Naive B cell (primary cell): ENCODE measurements at regions not wholly inside any gene's neighbourhood (a gene's known extent, or its start where the extent isn't known, plus 50 kb on each side); places are given as distances from the start of the nearest gene placed in this dataset.

Source experiments
- ATAC-seq, 2 donors: fragments of 150-1000 bp; cut with Tn5 transposase; 2 replicates each; pipeline ENCODE4 v1.10.0; 2021; ENCODE audit warnings: low read depth in 2 of 2, mild to moderate bottlenecking in 2 of 2, moderate library complexity in 2 of 2
- DNase-seq: peaks from one replicate; pipeline ENCODE4 v3.0.0; 2022
- H3K27ac Mint-ChIP-seq, 6 donors: one replicate each; pipeline ENCODE4 v1.8.0; 2020 to 2022; ENCODE audit warnings: mild to moderate bottlenecking in 6 of 6, mixed read lengths in 6 of 6, moderate library complexity in 5 of 6, inconsistent platforms in 2 of 6
- H3K27me3 Mint-ChIP-seq, 3 donors: one replicate each; pipeline ENCODE4 v1.8.0; 2021 to 2022; ENCODE audit warnings: mixed read lengths in 3 of 3, mild to moderate bottlenecking in 1 of 3
- H3K36me3 Mint-ChIP-seq, 2 donors: one replicate each; pipeline ENCODE4 v1.8.0; 2020 to 2022; ENCODE audit warnings: mixed read lengths in 2 of 2, inconsistent platforms in 1 of 2, mild to moderate bottlenecking in 1 of 2
- H3K4me1 Mint-ChIP-seq, 3 donors: one replicate each; pipeline ENCODE4 v1.8.0; 2020 to 2022; ENCODE audit warnings: mixed read lengths in 3 of 3, inconsistent platforms in 1 of 3, mild to moderate bottlenecking in 1 of 3, moderate library complexity in 1 of 3
- H3K4me3 Mint-ChIP-seq, 8 donors: one replicate each; pipeline ENCODE4 v1.8.0; 2020 to 2022; ENCODE audit warnings: mild to moderate bottlenecking in 8 of 8, mixed read lengths in 8 of 8, moderate library complexity in 8 of 8, inconsistent platforms in 2 of 8
- H3K9me3 Mint-ChIP-seq, 7 donors: one replicate each; pipeline ENCODE4 v1.8.0; 2020 to 2022; ENCODE audit warnings: mixed read lengths in 7 of 7, mild to moderate bottlenecking in 5 of 7, inconsistent platforms in 2 of 7, moderate library complexity in 1 of 7

DNA sequence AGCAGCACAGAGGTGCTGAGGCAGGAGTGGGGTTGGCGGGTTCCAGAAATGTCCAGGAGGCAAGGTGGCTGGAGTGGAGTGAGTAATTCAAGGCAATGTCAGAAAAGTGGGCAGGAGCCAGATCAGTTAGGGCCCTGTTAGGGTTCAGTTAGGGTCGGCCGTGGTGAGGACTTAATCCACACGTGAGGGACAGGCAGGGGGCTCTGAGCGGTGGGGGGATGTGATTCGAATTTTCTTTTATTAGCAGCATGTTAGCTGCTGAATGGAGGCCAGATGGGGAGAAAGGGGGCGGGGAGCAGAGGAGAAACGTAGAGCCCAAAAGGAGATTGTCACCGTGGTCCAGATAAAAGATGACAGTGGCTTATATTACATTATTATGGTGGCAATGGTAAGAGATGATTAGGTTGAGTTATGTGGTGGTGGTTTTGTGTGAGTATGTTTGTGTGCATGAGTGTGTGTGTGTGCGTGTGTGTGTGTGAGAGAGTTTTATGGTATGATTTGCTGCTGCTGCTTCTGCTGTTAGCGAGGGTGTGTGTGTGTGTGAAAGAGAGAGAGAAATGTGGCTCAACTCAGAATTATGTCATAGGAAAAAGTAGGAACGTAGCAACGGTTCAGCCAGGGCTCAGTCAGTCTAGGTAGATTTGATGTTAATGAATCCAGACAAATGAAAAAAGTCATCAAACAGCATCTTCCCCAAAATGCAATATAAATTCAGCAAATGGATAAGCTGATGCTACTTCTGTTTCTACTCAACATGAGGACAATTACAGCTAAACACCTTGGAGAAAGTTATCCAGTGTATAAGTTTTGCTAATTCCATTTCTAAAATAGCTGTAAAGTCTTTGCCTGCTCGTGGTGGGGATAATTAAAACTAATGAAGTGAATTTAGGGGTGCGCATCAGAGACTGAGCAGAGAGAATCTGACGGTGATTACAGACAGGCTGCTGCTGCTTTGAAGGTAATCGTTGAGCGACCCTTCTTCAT is 390.6 kb downstream of the HAPSTR1 start:
- Mint-ChIP-seq H3K27me3 (peaks cover 9 to 13% (median 12%) of the 10 kb centered on the region in 3 donors), H3K4me1 (no peaks in the 10 kb centered on the region), H3K9me3 (peaks cover 0 to 2% (median 0%) of the 10 kb centered on the region in 7 donors), H3K36me3 (no peaks in the 10 kb centered on the region), H3K27ac (no peak overlapping the region), H3K4me3 (no peak overlapping the region)
- DNase-seq (no peak), ATAC-seq (no peak)

- Mint-ChIP-seq H3K4me3 (no peak overlapping the region), H3K4me1 (no peaks in the 10 kb centered on the region), H3K27ac (no peak overlapping the region), H3K36me3 (no peaks in the 10 kb centered on the region), H3K9me3 (peaks cover 0 to 2% (median 0%) of the 10 kb centered on the region in 7 donors), H3K27me3 (peaks cover 9 to 12% (median 11%) of the 10 kb centered on the region in 3 donors)
- ATAC-seq (no peak), DNase-seq (no peak)
Measured at GRCh38 chr16:9484426-9484825, 393.0 kb downstream of the HAPSTR1 start.

GRCh38 chr16:9484881-9485280 is 393.4 kb downstream of the HAPSTR1 start:
- H3K36me3 Mint-ChIP-seq, result no peaks in the 10 kb centered on the region
- H3K27me3 Mint-ChIP-seq, result peaks cover 9 to 12% (median 11%) of the 10 kb centered on the region in 3 donors
- DNase-seq, result no peak
- peaks cover 0 to 2% (median 0%) of the 10 kb centered on the region in 7 donors for H3K9me3 Mint-ChIP-seq
- no peak for ATAC-seq
- H3K4me3 Mint-ChIP-seq, result no peak overlapping the region
- H3K27ac Mint-ChIP-seq, result no peak overlapping the region
- no peaks in the 10 kb centered on the region for H3K4me1 Mint-ChIP-seq

DNA sequence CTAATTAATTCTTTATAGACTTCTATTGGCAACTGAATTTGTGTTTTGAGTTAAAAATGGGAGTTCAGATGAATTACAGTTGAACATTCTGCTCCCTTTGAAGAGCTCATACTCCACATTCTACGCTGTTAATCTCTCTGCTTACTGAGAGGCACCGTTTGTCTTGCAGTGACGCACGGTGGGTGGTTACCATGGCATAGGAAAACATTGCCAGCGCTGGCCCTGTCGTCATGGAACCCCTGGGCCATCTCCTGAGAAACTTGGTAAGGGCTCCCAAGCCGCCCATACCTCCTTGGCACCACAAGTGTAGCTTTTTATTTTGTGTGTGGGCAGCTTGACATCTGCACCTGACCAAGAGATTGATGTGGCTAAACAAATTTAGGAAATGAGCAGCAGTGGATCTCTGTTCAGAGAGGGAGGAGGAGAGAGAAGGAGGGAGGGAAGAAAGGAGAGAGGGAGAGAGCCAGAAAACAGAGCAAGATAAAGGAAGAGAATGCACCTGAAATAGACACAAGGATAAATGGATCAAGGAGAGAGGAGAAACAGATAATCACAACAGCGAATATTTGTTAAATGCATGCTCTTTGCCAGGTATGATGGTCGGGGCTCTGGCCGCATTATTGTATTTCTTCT is 398.5 kb downstream of the HAPSTR1 start:
- no peak for DNase-seq
- peaks cover 5 to 19% (median 9%) of the 10 kb centered on the region in 3 donors for H3K27me3 Mint-ChIP-seq
- no peaks in the 10 kb centered on the region for H3K4me1 Mint-ChIP-seq
- ATAC-seq, result no peak
- H3K9me3 Mint-ChIP-seq, result peaks cover 0 to 7% (median 2%) of the 10 kb centered on the region in 7 donors
- H3K27ac Mint-ChIP-seq, result no peak overlapping the region
- H3K4me3 Mint-ChIP-seq, result no peak overlapping the region
- no peaks in the 10 kb centered on the region for H3K36me3 Mint-ChIP-seq

- H3K4me1 Mint-ChIP-seq, result no peaks in the 10 kb centered on the region
- H3K4me3 Mint-ChIP-seq, result no peak overlapping the region
- H3K27ac Mint-ChIP-seq, result no peak overlapping the region
- no peak for DNase-seq
- H3K27me3 Mint-ChIP-seq, result peaks cover 7 to 26% (median 11%) of the 10 kb centered on the region in 3 donors
- H3K9me3 Mint-ChIP-seq, result peaks cover 0 to 14% (median 4%) of the 10 kb centered on the region in 7 donors
- ATAC-seq, result no peak
- peaks cover 0 to 3% of the 10 kb centered on the region in 2 donors for H3K36me3 Mint-ChIP-seq
Measured at GRCh38 chr16:9495824-9496223, 404.4 kb downstream of the HAPSTR1 start.

GRCh38 chr16:9497750-9498149 is 406.3 kb downstream of the HAPSTR1 start:
- no peak for DNase-seq
- peaks cover 11 to 27% (median 25%) of the 10 kb centered on the region in 3 donors for H3K27me3 Mint-ChIP-seq
- H3K9me3 Mint-ChIP-seq, result peaks cover 0 to 9% (median 3%) of the 10 kb centered on the region in 7 donors
- no peak overlapping the region for H3K4me3 Mint-ChIP-seq
- no peaks in the 10 kb centered on the region for H3K4me1 Mint-ChIP-seq
- H3K36me3 Mint-ChIP-seq, result peaks cover 0 to 7% of the 10 kb centered on the region in 2 donors
- no peak overlapping the region for H3K27ac Mint-ChIP-seq
- no peak for ATAC-seq

DNA sequence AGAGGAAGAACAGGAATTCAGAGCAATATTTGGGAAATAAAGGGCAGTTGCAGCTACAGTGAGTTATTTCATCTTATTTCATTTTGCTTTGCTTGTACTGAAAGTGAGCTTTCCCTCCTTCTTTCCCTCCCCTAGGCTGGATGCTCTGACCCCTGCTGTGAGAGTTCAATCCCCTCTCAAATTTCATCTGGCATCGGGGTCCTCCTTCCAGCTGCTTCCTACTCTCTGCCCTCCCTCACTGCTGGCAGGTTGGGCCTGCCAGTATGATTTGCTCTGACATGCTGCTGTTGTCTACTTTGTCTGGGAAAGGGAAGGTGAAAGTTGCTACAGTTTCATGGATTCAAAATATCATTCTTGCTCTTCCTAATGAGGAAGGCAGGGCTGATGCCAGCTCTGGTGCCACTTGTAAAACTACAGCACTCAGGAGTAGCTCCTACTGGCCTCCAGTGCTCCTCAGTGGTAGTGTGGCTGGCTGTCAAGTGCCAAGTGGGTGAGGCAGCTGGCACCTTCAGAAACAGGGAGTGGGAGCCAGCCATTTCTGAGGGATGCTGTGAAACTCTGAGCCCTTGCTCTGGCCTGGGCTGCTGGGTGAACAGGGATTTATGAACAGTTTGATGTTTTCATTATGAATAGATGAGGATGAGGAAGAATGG is 408.6 kb downstream of the HAPSTR1 start:
- peaks cover 17 to 27% (median 21%) of the 10 kb centered on the region in 3 donors for H3K27me3 Mint-ChIP-seq
- ATAC-seq, result no peak
- no peak overlapping the region for H3K4me3 Mint-ChIP-seq
- H3K27ac Mint-ChIP-seq, result no peak overlapping the region
- no peak for DNase-seq
- peaks cover 0 to 9% (median 3%) of the 10 kb centered on the region in 7 donors for H3K9me3 Mint-ChIP-seq
- peaks cover 0 to 7% of the 10 kb centered on the region in 2 donors for H3K36me3 Mint-ChIP-seq
- H3K4me1 Mint-ChIP-seq, result no peaks in the 10 kb centered on the region

- ATAC-seq, result no peak
- Mint-ChIP-seq H3K27ac (peak overlapping the region in 1 of 6 donors; percentile 59), H3K4me1 (no peaks in the 10 kb centered on the region), H3K27me3 (peaks cover 17 to 27% (median 19%) of the 10 kb centered on the region in 3 donors), H3K4me3 (no peak overlapping the region), H3K9me3 (peaks cover 0 to 9% (median 3%) of the 10 kb centered on the region in 7 donors), H3K36me3 (peaks cover 0 to 7% of the 10 kb centered on the region in 2 donors)
- DNase-seq, result no peak
Measured at GRCh38 chr16:9500872-9501271, 409.4 kb downstream of the HAPSTR1 start.

DNA sequence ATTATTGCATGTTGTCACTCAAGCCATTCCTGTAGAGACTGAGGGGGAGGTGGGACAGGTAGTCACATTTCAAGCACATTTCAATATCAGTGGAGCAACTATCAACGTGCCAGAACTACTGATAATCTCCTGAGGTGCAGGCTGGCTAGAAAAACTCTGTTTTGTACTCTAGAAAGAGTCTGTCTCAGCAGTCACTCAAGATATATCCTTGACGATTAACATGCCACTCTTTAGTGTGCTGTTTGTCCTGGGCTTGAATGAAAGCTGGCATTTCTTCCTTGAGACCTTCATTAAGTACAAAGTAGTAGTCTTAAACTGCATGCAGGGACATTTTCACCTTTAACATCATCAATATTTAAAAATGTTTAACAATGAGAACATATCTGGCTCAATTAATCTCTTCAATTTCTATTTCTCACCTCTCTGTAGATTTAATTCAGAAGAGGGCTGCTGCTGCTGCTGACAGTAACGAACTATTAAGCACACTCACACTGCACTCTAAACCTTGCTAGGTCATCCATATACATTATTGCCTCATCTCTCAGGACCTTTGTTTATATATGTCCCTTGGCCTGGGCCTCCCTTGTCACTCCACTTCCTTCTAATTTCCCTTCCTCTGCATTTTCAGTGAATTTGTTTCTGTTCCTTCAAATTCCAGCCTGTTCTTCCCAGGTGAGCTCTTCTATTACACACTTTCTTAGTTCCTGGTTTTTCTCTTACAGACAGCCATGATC is 412.0 kb downstream of the HAPSTR1 start:
- H3K36me3 Mint-ChIP-seq, result peaks cover 0 to 7% of the 10 kb centered on the region in 2 donors
- DNase-seq (no peak), ATAC-seq (no peak)
- H3K4me1 Mint-ChIP-seq, result no peaks in the 10 kb centered on the region
- H3K9me3 Mint-ChIP-seq, result peaks cover 0 to 9% (median 3%) of the 10 kb centered on the region in 7 donors
- H3K27me3 Mint-ChIP-seq, result peaks cover 10 to 22% (median 10%) of the 10 kb centered on the region in 3 donors
- no peak overlapping the region for H3K4me3 Mint-ChIP-seq
- H3K27ac Mint-ChIP-seq, result no peak overlapping the region

GRCh38 chr16:9508328-9508936 is 417.0 kb downstream of the HAPSTR1 start:
- DNase-seq, result no peak
- Mint-ChIP-seq H3K9me3 (peaks cover under 1 to 14% (median 4%) of the 10 kb centered on the region in 7 donors), H3K27ac (no peak overlapping the region), H3K27me3 (peaks cover 0 to 7% (median 6%) of the 10 kb centered on the region in 3 donors), H3K4me3 (no peak overlapping the region), H3K4me1 (no peaks in the 10 kb centered on the region), H3K36me3 (no peaks in the 10 kb centered on the region)
- ATAC-seq, result no peak

DNA sequence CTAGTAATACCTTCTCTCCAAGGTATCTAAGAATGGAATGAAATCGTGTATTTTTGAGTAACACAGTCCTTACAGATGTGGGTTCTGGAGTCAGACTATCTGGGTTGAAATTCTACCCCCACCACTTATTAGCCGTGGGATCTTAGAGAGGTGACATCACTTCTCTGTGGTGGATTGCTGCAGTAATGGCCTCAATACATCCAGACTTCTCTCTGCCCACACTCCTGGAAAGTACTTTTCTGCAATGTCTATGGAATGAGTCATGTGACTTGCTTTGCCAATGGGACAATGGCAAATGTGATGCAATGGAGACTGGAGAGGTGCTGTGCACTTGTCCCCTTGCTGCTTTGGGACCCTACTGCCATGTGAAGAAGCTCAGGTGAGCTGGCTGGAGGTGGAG is 418.2 kb downstream of the HAPSTR1 start:
- H3K27ac Mint-ChIP-seq, result no peak overlapping the region
- DNase-seq, result no peak
- H3K9me3 Mint-ChIP-seq, result peaks cover 1 to 26% (median 6%) of the 10 kb centered on the region in 7 donors
- peaks cover 0 to 7% (median 0%) of the 10 kb centered on the region in 3 donors for H3K27me3 Mint-ChIP-seq
- no peaks in the 10 kb centered on the region for H3K36me3 Mint-ChIP-seq
- no peaks in the 10 kb centered on the region for H3K4me1 Mint-ChIP-seq
- H3K4me3 Mint-ChIP-seq, result no peak overlapping the region
- ATAC-seq, result no peak

DNA sequence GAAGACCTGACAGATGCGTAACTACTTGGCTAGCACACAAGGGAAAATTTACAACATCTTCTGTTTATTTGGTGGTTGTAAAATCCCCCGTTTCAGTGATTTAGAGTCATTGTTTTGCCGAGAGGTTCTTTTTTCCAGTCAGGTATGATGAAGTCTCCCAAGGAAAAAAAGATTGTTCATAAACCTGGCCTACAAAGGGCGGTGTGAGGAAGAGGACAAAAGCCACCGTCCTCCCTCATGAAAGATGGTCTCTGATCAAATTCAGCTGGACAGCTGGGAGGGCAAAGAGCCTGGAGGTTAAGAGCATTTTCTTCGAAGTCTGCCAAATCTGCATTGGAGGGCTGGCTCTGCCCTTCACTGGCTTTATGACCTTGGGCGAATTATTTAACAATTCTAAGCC is 419.9 kb downstream of the HAPSTR1 start:
- Mint-ChIP-seq H3K4me3 (no peak overlapping the region), H3K4me1 (no peaks in the 10 kb centered on the region)

More for the DNA sequence above, 419.9 kb downstream of the HAPSTR1 start:
- Mint-ChIP-seq H3K27me3 (peaks cover 0 to 7% (median 0%) of the 10 kb centered on the region in 3 donors), H3K9me3 (peaks cover 1 to 27% (median 6%) of the 10 kb centered on the region in 7 donors), H3K27ac (no peak overlapping the region), H3K36me3 (no peaks in the 10 kb centered on the region)
- DNase-seq, result no peak
- ATAC-seq, result no peak
